ENCODE measurements at regions not wholly inside any gene's neighbourhood (a gene's known extent, or its start where the extent isn't known, plus 50 kb on each side); places are given as distances from the start of the nearest gene placed in this dataset.

DNA sequence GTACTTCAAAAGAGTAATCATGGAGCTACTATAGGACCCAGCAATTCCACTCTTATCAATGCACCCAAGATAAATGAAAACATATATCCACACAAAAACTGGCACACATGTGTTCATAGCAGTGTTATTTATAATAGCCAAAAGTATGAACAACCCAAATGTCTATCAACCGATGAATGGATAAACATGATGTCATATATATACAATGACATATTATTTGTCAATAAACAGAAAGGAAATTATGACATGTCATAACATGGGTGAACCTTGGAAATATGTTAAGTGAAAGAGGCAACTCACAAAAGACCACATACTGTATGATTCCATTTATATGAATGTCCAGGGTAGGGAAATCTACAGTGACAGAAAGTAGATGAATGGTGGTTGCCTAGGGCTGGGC lies 347.1 kb upstream of the DDHD1 start:
- TF ChIP-seq, protein P1, sequence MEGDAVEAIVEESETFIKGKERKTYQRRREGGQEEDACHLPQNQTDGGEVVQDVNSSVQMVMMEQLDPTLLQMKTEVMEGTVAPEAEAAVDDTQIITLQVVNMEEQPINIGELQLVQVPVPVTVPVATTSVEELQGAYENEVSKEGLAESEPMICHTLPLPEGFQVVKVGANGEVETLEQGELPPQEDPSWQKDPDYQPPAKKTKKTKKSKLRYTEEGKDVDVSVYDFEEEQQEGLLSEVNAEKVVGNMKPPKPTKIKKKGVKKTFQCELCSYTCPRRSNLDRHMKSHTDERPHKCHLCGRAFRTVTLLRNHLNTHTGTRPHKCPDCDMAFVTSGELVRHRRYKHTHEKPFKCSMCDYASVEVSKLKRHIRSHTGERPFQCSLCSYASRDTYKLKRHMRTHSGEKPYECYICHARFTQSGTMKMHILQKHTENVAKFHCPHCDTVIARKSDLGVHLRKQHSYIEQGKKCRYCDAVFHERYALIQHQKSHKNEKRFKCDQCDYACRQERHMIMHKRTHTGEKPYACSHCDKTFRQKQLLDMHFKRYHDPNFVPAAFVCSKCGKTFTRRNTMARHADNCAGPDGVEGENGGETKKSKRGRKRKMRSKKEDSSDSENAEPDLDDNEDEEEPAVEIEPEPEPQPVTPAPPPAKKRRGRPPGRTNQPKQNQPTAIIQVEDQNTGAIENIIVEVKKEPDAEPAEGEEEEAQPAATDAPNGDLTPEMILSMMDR (IDR thresholded peaks at IDR 0.05), result no peak
- TF ChIP-seq POLR2A (IDR thresholded peaks at IDR 0.05) (no peak), POLR2AphosphoS5 (IDR thresholded peaks at IDR 0.05) (no peak), EP300 (IDR thresholded peaks at IDR 0.05) (no peak)
